Trophoblast cell (in vitro differentiated cells and primary cell): ENCODE measurements at regions not wholly inside any gene's neighbourhood (a gene's known extent, or its start where the extent isn't known, plus 50 kb on each side); places are given as distances from the start of the nearest gene placed in this dataset.
"Not testable (repeated sequence)": the region's sequence is repeated elsewhere in the genome, so short reads cannot be mapped to it uniquely, and the experiment has no call there.

Experiments
- DNase-seq, 2 donors: peaks; one replicate each; pipeline ENCODE4 v3.0.0-alpha.2; 2016
- H2AFZ ChIP-seq: 2 replicates; pipeline ENCODE4 v1.6.1; 2013; ENCODE audit warnings: low read length, moderate library complexity, mild to moderate bottlenecking; ENCODE audit not compliant: insufficient read depth, poor library complexity
- H2AK5ac ChIP-seq: 2 replicates; pipeline ENCODE4 v1.6.1; 2013; ENCODE audit warnings: mild to moderate bottlenecking, low read length
- H2BK120ac ChIP-seq: 2 replicates; pipeline ENCODE4 v1.6.1; 2013; ENCODE audit warnings: low read length, mild to moderate bottlenecking, moderate library complexity; ENCODE audit not compliant: insufficient read depth, poor library complexity
- H2BK12ac ChIP-seq: 2 replicates; pipeline ENCODE4 v1.6.1; 2013; ENCODE audit warnings: mild to moderate bottlenecking, low read length, moderate library complexity
- H2BK5ac ChIP-seq: 2 replicates; pipeline ENCODE4 v1.6.1; 2013; ENCODE audit warnings: low read length, low read depth, moderate library complexity, mild to moderate bottlenecking; ENCODE audit not compliant: poor library complexity
- H3K14ac ChIP-seq: 2 replicates; pipeline ENCODE4 v1.6.1; 2013; ENCODE audit warnings: mild to moderate bottlenecking, low read length
- H3K18ac ChIP-seq: 2 replicates; pipeline ENCODE4 v1.6.1; 2013; ENCODE audit warnings: mild to moderate bottlenecking, low read length
- H3K23ac ChIP-seq: 2 replicates; pipeline ENCODE4 v1.6.1; 2013; ENCODE audit warnings: low read length
- H3K27ac ChIP-seq: 2 replicates; pipeline ENCODE4 v1.5.1; 2013; ENCODE audit warnings: low read depth, mild to moderate bottlenecking, inconsistent platforms, low read length, moderate library complexity
- H3K27me3 ChIP-seq: 2 replicates; pipeline ENCODE4 v1.6.1; 2013; ENCODE audit warnings: inconsistent platforms, mild to moderate bottlenecking, low read length, moderate library complexity; ENCODE audit not compliant: insufficient read depth
- H3K36me3 ChIP-seq, 2 experiments: 1 replicate in 1 of 2; 2 replicates in 1 of 2; pipeline ENCODE4 v1.6.1; 2013; ENCODE audit warnings: low read length in 2 of 2, mild to moderate bottlenecking in 2 of 2, moderate library complexity in 1 of 2; ENCODE audit not compliant: insufficient read depth in 2 of 2, control insufficient read depth in 1 of 2
- H3K4ac ChIP-seq: 2 replicates; pipeline ENCODE4 v1.6.1; 2013; ENCODE audit warnings: low read depth, mild to moderate bottlenecking, low read length, moderate library complexity
- H3K4me1 ChIP-seq, 2 experiments: 1 replicate in 1 of 2; 2 replicates in 1 of 2; pipeline ENCODE4 v1.6.1; 2013; ENCODE audit warnings: low read length in 2 of 2, mild to moderate bottlenecking in 2 of 2, moderate library complexity in 1 of 2; ENCODE audit not compliant: insufficient read depth in 2 of 2, control insufficient read depth in 1 of 2
- H3K4me2 ChIP-seq: 2 replicates; pipeline ENCODE4 v1.6.1; 2013; ENCODE audit warnings: inconsistent platforms, mild to moderate bottlenecking, low read length, moderate library complexity
- H3K4me3 ChIP-seq: 2 replicates; pipeline ENCODE4 v1.5.1; 2013; ENCODE audit warnings: mild to moderate bottlenecking, low read depth, low read length, inconsistent platforms
- H3K79me1 ChIP-seq: one replicate; pipeline ENCODE4 v1.6.1; 2013; ENCODE audit warnings: low read length
- H3K79me2 ChIP-seq: 2 replicates; pipeline ENCODE4 v1.6.1; 2013; ENCODE audit warnings: low read length, mild to moderate bottlenecking; ENCODE audit not compliant: control insufficient read depth, insufficient read depth, poor library complexity
- H3K9ac ChIP-seq: 2 replicates; pipeline ENCODE4 v1.6.1; 2013; ENCODE audit warnings: mild to moderate bottlenecking, low read length
- H3K9me3 ChIP-seq: 2 replicates; pipeline ENCODE4 v1.6.1; 2013; ENCODE audit warnings: low read depth, mild to moderate bottlenecking, control low read depth, inconsistent platforms, low read length; ENCODE audit not compliant: insufficient read depth
- H4K12ac ChIP-seq: 2 replicates; pipeline ENCODE4 v1.6.1; 2013; ENCODE audit warnings: low read depth, mild to moderate bottlenecking, low read length, moderate library complexity
- H4K8ac ChIP-seq: 2 replicates; pipeline ENCODE4 v1.6.1; 2013; ENCODE audit warnings: low read depth, mild to moderate bottlenecking, low read length, moderate library complexity
- H4K91ac ChIP-seq: one replicate; pipeline ENCODE4 v1.6.1; 2013; ENCODE audit warnings: low read depth, mild to moderate bottlenecking, low read length, moderate library complexity
- WGBS: extraction: QIAGEN DNeasy Blood & Tissue Kit; methylation state at CpG from one replicate; pipeline ENCODE4 v1.1.7; 2013; ENCODE audit warnings: missing lambda C conversion rate; ENCODE audit not compliant: insufficient read length, insufficient coverage; ENCODE audit errors: extremely low coverage; 5-methylcytosine and 5-hydroxymethylcytosine counted together

- H3K4me3 ChIP-seq = no peak overlapping the region
- H3K9me3 ChIP-seq = no peaks in the 10 kb centered on the region
- H3K36me3 ChIP-seq = no peaks in the 10 kb centered on the region
- no peak overlapping the region for H3K27ac ChIP-seq
- no peak overlapping the region for H3K14ac ChIP-seq
- H3K27me3 ChIP-seq = no peaks in the 10 kb centered on the region
- no peak overlapping the region for H3K9ac ChIP-seq
- no peak overlapping the region for H4K91ac ChIP-seq
- no peak overlapping the region for H4K8ac ChIP-seq
- H2AFZ ChIP-seq = no peak overlapping the region
- no peak overlapping the region for H2BK120ac ChIP-seq
- no peak overlapping the region for H3K4ac ChIP-seq
- no peak overlapping the region for H3K18ac ChIP-seq
- no peaks in the 10 kb centered on the region for H3K79me1 ChIP-seq
- H4K12ac ChIP-seq = no peak overlapping the region
- no peak overlapping the region for H3K4me2 ChIP-seq
- no peaks in the 10 kb centered on the region for H3K4me1 ChIP-seq
- H3K79me2 ChIP-seq = no peaks in the 10 kb centered on the region
- H2AK5ac ChIP-seq = no peak overlapping the region
- H2BK12ac ChIP-seq = no peak overlapping the region
- DNase-seq = peak in 1 of 2 donors; percentile 3
- no CpG with 5 or more reads among the region's 3 CpGs for WGBS
- no peak overlapping the region for H3K23ac ChIP-seq
- no peak overlapping the region for H2BK5ac ChIP-seq
Observed at GRCh38 chr20:12241065-12241464, 323.4 kb downstream of the BTBD3 start.

DNA sequence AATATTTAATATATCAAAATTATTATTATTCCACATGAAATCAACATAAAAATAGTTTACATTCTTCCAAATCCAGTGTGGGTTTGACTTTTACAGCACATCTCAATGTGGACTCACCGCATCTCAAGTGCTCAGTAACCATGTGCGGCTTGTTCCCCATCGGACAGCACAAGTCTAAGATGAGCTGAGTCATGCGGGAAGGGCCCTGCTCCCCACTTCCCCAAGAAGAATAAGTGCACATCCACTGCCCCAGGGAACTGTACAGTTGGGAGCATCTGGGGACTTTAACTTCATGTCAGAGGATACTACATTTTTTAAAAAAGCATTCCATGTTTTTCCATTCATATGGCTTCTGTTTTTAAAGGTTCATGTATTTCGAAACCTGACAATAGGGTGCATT is 325.6 kb downstream of the BTBD3 start:
- no CpG with 5 or more reads among the region's 5 CpGs for WGBS

DNA sequence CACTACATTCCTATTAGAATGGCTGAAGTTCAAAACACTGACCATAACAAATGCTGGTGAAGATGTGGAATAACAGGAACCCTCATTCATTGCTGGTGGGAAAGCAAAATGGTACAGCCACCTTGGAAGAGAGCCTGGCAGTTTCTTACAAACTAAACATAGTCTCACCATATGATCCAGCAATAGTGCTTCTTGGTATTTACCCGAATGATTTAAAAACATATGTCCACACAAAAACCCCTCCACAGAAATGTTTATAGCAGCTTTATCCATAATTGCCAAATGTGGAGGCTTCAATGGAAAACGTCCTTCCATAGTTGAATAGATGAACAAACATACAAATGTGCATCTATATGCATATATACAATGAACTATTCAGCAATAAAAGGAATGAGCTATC is 330.8 kb downstream of the BTBD3 start:
- Histone ChIP-seq H3K18ac (no peak overlapping the region), H3K4me3 (no peak overlapping the region), H3K4ac (no peak overlapping the region), H3K79me1 (no peaks in the 10 kb centered on the region), H3K79me2 (no peaks in the 10 kb centered on the region), H3K4me1 (no peaks in the 10 kb centered on the region), H4K12ac (no peak overlapping the region), H2BK12ac (no peak overlapping the region), H3K27me3 (no peaks in the 10 kb centered on the region), H2AFZ (no peak overlapping the region), H3K9me3 (no peaks in the 10 kb centered on the region), H2AK5ac (no peak overlapping the region), H4K8ac (no peak overlapping the region), H2BK5ac (no peak overlapping the region), H2BK120ac (no peak overlapping the region), H4K91ac (no peak overlapping the region), H3K4me2 (no peak overlapping the region), H3K36me3 (no peaks in the 10 kb centered on the region), H3K14ac (no peak overlapping the region), H3K27ac (no peak overlapping the region), H3K9ac (no peak overlapping the region), H3K23ac (no peak overlapping the region)
- WGBS = no CpG with 5 or more reads among the region's 2 CpGs
- DNase-seq = no peak

More for the DNA sequence above, 325.6 kb downstream of the BTBD3 start:
- H2BK120ac ChIP-seq = no peak overlapping the region
- H3K4me3 ChIP-seq = no peak overlapping the region
- no peak overlapping the region for H2AFZ ChIP-seq
- H3K4me2 ChIP-seq = no peak overlapping the region
- no peaks in the 10 kb centered on the region for H3K9me3 ChIP-seq
- H3K27ac ChIP-seq = no peak overlapping the region
- no peak overlapping the region for H4K8ac ChIP-seq
- no peak overlapping the region for H3K4ac ChIP-seq
- H4K12ac ChIP-seq = no peak overlapping the region
- no peaks in the 10 kb centered on the region for H3K79me2 ChIP-seq
- DNase-seq = no peak
- H3K4me1 ChIP-seq = no peaks in the 10 kb centered on the region
- H3K27me3 ChIP-seq = no peaks in the 10 kb centered on the region
- no peak overlapping the region for H2BK5ac ChIP-seq
- no peak overlapping the region for H3K9ac ChIP-seq
- no peak overlapping the region for H3K23ac ChIP-seq
- no peak overlapping the region for H3K14ac ChIP-seq
- no peak overlapping the region for H4K91ac ChIP-seq
- no peaks in the 10 kb centered on the region for H3K79me1 ChIP-seq
- no peaks in the 10 kb centered on the region for H3K36me3 ChIP-seq
- H2BK12ac ChIP-seq = no peak overlapping the region
- no peak overlapping the region for H2AK5ac ChIP-seq
- H3K18ac ChIP-seq = no peak overlapping the region

DNA sequence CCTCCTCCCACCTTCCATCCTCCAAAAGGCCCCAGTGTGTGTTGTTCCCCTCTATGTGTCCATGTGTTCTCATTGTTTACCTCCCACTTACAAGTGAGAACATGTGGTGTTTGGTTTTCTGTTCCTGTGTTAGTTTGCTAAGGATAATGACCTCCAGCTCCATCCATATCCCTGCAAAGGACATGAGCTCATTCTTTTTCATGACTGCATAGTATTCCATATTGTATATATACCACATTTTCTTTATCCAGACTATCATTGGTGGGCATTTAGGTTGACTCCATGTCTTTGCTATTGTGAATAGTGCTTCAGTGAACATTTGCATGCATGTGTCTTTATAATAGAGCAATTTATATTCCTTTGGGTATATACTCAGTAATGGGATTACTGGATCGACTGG is 333.0 kb downstream of the BTBD3 start:
- not testable (repeated sequence) for H3K9me3 ChIP-seq, H3K79me1 ChIP-seq, H2AFZ ChIP-seq, H3K9ac ChIP-seq, H3K14ac ChIP-seq, H2BK120ac ChIP-seq, H4K91ac ChIP-seq, H3K27ac ChIP-seq, H3K4me3 ChIP-seq, H2AK5ac ChIP-seq, H3K27me3 ChIP-seq, H4K12ac ChIP-seq, H3K4me1 ChIP-seq, H3K18ac ChIP-seq, H3K4me2 ChIP-seq, H3K36me3 ChIP-seq, H2BK5ac ChIP-seq, H3K23ac ChIP-seq, H3K4ac ChIP-seq, H4K8ac ChIP-seq, DNase-seq, H2BK12ac ChIP-seq, H3K79me2 ChIP-seq
- WGBS = no CpG with 5 or more reads among the region's 1 CpG
